K562 (cell line): ENCODE measurements at regions not wholly inside any gene's neighbourhood (a gene's known extent, or its start where the extent isn't known, plus 50 kb on each side); places are given as distances from the start of the nearest gene placed in this dataset.

Experiments
- ATAC-seq: fragments of 200-7000 bp; cut with Tn5 transposase; 3 replicates; pipeline ENCODE4 v1.9.1; 2020; ENCODE audit warnings: moderate library complexity
- BruUV-seq: library from RNA; stranded (reverse); fragments of 400-500 nt; replicated peaks from 2 replicates; lab custom pipeline; 2021; lab: Mats Ljungman, UMichigan
- CTCF ChIA-PET: fragments of 300-600 bp; formaldehyde crosslinking; extraction: SDS; loops from one replicate; lab custom pipeline; 2021; ENCODE audit warnings: low intra/inter-chr PET ratio; lab: Yijun Ruan, JAX
- POLR2A ChIA-PET: fragments of 300-600, 350-650 bp; sonication (Branson Sonifier 250); formaldehyde crosslinking; extraction: SDS; loops from one replicate; lab custom pipeline; 2021; ENCODE audit warnings: antibody characterized with exemption, inconsistent platforms; lab: Yijun Ruan, JAX
- DNase-seq, 4 experiments: peaks; one replicate each; pipeline versions ENCODE4 v3.0.0 to v3.0.0-alpha.2; 2011 to 2018; ENCODE audit warnings: low spot score in 3 of 4, mixed read lengths in 3 of 4; ENCODE audit errors: extremely low read depth in 1 of 4
- FAIRE-seq: peaks from 2 replicates; lab custom pipeline; 2011; peaks lifted over from hg19 to GRCh38; lab: Jason Lieb, UNC
- H2AFZ ChIP-seq: 2 replicates; pipeline ENCODE4 v1.6.0; 2011; ENCODE audit warnings: low read depth, low read length, control low read depth, inconsistent platforms
- H3K27ac ChIP-seq: fragments of 200-600 bp; 3 replicates; pipeline ENCODE4 v1.8.0; 2011; ENCODE audit warnings: low read depth, mild to moderate bottlenecking, control low read depth, inconsistent platforms, low read length, moderate library complexity, mixed read lengths; ENCODE audit errors: extremely low read depth
- H3K27me3 ChIP-seq, 2 experiments: fragments of 300-600 bp in 1 of 2; 2 replicates in 1 of 2; 3 replicates in 1 of 2; pipeline versions ENCODE4 v1.6.0 to v1.8.0; 2011; ENCODE audit warnings: inconsistent platforms in 2 of 2, low read length in 2 of 2, mild to moderate bottlenecking in 1 of 2, mixed read lengths in 1 of 2, moderate library complexity in 1 of 2; ENCODE audit not compliant: control insufficient read depth in 2 of 2, insufficient read depth in 2 of 2
- H3K36me3 ChIP-seq: fragments of 300-600 bp; 3 replicates; pipeline ENCODE4 v1.8.0; 2011; ENCODE audit warnings: mild to moderate bottlenecking, low read length, inconsistent platforms; ENCODE audit not compliant: control insufficient read depth, insufficient read depth
- H3K4me1 ChIP-seq, 2 experiments: fragments of 200-600 bp in 1 of 2; replicated peaks in 1 of 2; 2 replicates in 1 of 2; 3 replicates in 1 of 2; pipeline versions ENCODE4 v1.5.1 to v1.8.0; 2011; ENCODE audit warnings: inconsistent platforms in 2 of 2, low read length in 2 of 2, mild to moderate bottlenecking in 1 of 2, mixed read lengths in 1 of 2, moderate library complexity in 1 of 2; ENCODE audit not compliant: control insufficient read depth in 2 of 2, insufficient read depth in 2 of 2
- H3K4me2 ChIP-seq: 2 replicates; pipeline ENCODE4 v1.6.1; 2011; ENCODE audit warnings: low read length, control low read depth, inconsistent platforms, mixed read lengths; ENCODE audit not compliant: insufficient read depth
- H3K4me3 ChIP-seq: fragments of 200-600 bp; sonication (generic), shearing (Covaris generic); 2 replicates; pipeline ENCODE4 v1.5.1; 2016; ENCODE audit warnings: control low read depth, inconsistent platforms
- H3K79me2 ChIP-seq: fragments of 200-600 bp; 3 replicates; pipeline ENCODE4 v1.8.0; 2011; ENCODE audit warnings: low read length, inconsistent platforms; ENCODE audit not compliant: control insufficient read depth, insufficient read depth
- H3K9ac ChIP-seq, 2 experiments: 2 replicates each; pipeline versions ENCODE4 v1.6.0 to v1.6.1; 2011; ENCODE audit warnings: low read depth in 2 of 2, low read length in 2 of 2, control low read depth in 1 of 2, inconsistent platforms in 1 of 2, mild to moderate bottlenecking in 1 of 2, mixed read lengths in 1 of 2; ENCODE audit not compliant: insufficient read depth in 1 of 2
- H3K9me1 ChIP-seq: one replicate; pipeline ENCODE4 v1.6.0; 2011; ENCODE audit warnings: inconsistent platforms, mild to moderate bottlenecking, low read length, moderate library complexity; ENCODE audit not compliant: control insufficient read depth, insufficient read depth
- H3K9me3 ChIP-seq: replicated peaks from 2 replicates; pipeline ENCODE4 v1.5.1; 2011; ENCODE audit warnings: low read depth, low read length, inconsistent platforms; ENCODE audit not compliant: control insufficient read depth, insufficient read depth
- H4K20me1 ChIP-seq: replicated peaks from 2 replicates; pipeline ENCODE4 v1.6.1; 2011; ENCODE audit warnings: low read length, inconsistent platforms, mixed read lengths; ENCODE audit not compliant: control insufficient read depth, insufficient read depth
- BRCA1 ChIP-seq, 2 experiments: fragments of 450-650 bp in 1 of 2; sonication (generic) in 1 of 2; formaldehyde crosslinking in 1 of 2; IDR thresholded peaks; 2 replicates each; pipeline versions ENCODE4 v1.5.0 to v1.6.1; 2017 to 2020; ENCODE audit warnings: mild to moderate bottlenecking in 1 of 2, missing genetic modification reagents in 1 of 2
- CREB3 ChIP-seq: fragments of 450-650 bp; conservative IDR thresholded peaks from 2 replicates; pipeline ENCODE4 v1.6.1; 2016; ENCODE audit warnings: missing genetic modification characterization, low read depth, mild to moderate bottlenecking, missing compliant biosample characterization, moderate library complexity
- DLX4 ChIP-seq: fragments of 250-450 bp; sonication (Bioruptor Pico); IDR thresholded peaks from 2 replicates; pipeline ENCODE4 v1.6.1; 2021; ENCODE audit warnings: mild to moderate bottlenecking
- WGBS: fragments of 100-300 bp; shearing (Covaris generic); methylation state at CpG from one replicate; pipeline ENCODE4 v1.1.6; 2016; ENCODE audit warnings: low coverage, mixed read lengths; ENCODE audit not compliant: insufficient coverage; ENCODE audit errors: missing lambda C conversion rate; 5-methylcytosine and 5-hydroxymethylcytosine counted together
- in situ Hi-C: fragments of 300-500 bp; cut with MboI; formaldehyde crosslinking; loops from 4 replicates; pipeline ENCODE4 v1.15.0; 2018; ENCODE audit warnings: inconsistent platforms, mixed read lengths
- intact Hi-C: fragments of 100-400 bp; cut with micrococcal nuclease; formaldehyde crosslinking; loops from 2 replicates; pipeline ENCODE4 v1.14.2; 2022

GRCh38 chr3:61438253-61439121 is 122.9 kb upstream of the PTPRG start:
- no peak overlapping the region for H2AFZ ChIP-seq
- FAIRE-seq (no peak), ATAC-seq (no peak), DNase-seq (no peak)
- intact Hi-C loops: no loop called here
- no peaks in the 10 kb centered on the region for H4K20me1 ChIP-seq
- no peaks in the 10 kb centered on the region for H3K9me1 ChIP-seq
- no peak overlapping the region for H3K9ac ChIP-seq
- CTCF ChIA-PET: no interaction called here
- no peaks in the 10 kb centered on the region for H3K36me3 ChIP-seq
- no peak for TF ChIP-seq BRCA1 (IDR thresholded peaks at IDR 0.05)
- no peak for TF ChIP-seq BRCA1 (CRISPR knock-in tag; IDR thresholded peaks at IDR 0.05)
- TF ChIP-seq DLX4 (CRISPR knock-in tag): no peak
- TF ChIP-seq CREB3: no peak
- no peaks in the 10 kb centered on the region for H3K79me2 ChIP-seq
- no peak overlapping the region for H3K27ac ChIP-seq
- in situ Hi-C loops: no loop called here
- H3K27me3 ChIP-seq: no peaks in the 10 kb centered on the region
- no peaks in the 10 kb centered on the region for H3K4me1 ChIP-seq
- no peak overlapping the region for H3K4me3 ChIP-seq
- no peak overlapping the region for H3K4me2 ChIP-seq
- 0% methylated on average over 3 of the region's 3 CpGs for WGBS
- BruUV-seq: no TSS peak
- POLR2A ChIA-PET: no interaction called here
- no peaks in the 10 kb centered on the region for H3K9me3 ChIP-seq
